SU-DHL-6 (cell line): ENCODE measurements at regions not wholly inside any gene's neighbourhood (a gene's known extent, or its start where the extent isn't known, plus 50 kb on each side); places are given as distances from the start of the nearest gene placed in this dataset.

ENCODE experiments used
- H2AFZ ChIP-seq: fragments of 200-600 bp; sonication (generic); 2 replicates; pipeline ENCODE4 v1.6.1; 2014; ENCODE audit warnings: low read depth, mild to moderate bottlenecking, moderate library complexity, mixed read lengths, antibody characterized with exemption, low read length; ENCODE audit not compliant: severe bottlenecking
- H3F3A ChIP-seq: fragments of 200-600 bp; shearing (Covaris generic); 2 replicates; pipeline ENCODE4 v1.6.0; 2016; ENCODE audit warnings: antibody characterized with exemption, mild to moderate bottlenecking; ENCODE audit not compliant: insufficient read depth
- H3K27ac ChIP-seq: fragments of 200-600 bp; sonication (generic); 2 replicates; pipeline ENCODE4 v1.5.1; 2016; ENCODE audit warnings: low read depth, mild to moderate bottlenecking, low read length, moderate library complexity, mixed read lengths
- H3K27me3 ChIP-seq: fragments of 200-600 bp; sonication (generic), shearing (Covaris generic); 2 replicates; pipeline ENCODE4 v1.6.0; 2014; ENCODE audit warnings: mild to moderate bottlenecking, low read length
- H3K36me3 ChIP-seq: fragments of 200-600 bp; sonication (generic); 2 replicates; pipeline ENCODE4 v1.6.1; 2014; ENCODE audit warnings: mild to moderate bottlenecking, low read length, mixed read lengths
- H3K4me2 ChIP-seq: fragments of 300-600, 200-600 bp; shearing (Covaris generic), sonication (generic); 2 replicates; pipeline ENCODE4 v1.6.0; 2014; ENCODE audit warnings: low read length, low read depth, mild to moderate bottlenecking; ENCODE audit not compliant: poor library complexity, severe bottlenecking
- H3K4me3 ChIP-seq: fragments of 200-600 bp; sonication (generic); 2 replicates; pipeline ENCODE4 v1.5.1; 2014; ENCODE audit warnings: antibody characterized with exemption, low read length, mild to moderate bottlenecking, mixed read lengths; ENCODE audit not compliant: insufficient read depth, poor library complexity, severe bottlenecking
- H3K79me2 ChIP-seq: fragments of 200-600 bp; sonication (generic); 2 replicates; pipeline ENCODE4 v1.6.1; 2014; ENCODE audit warnings: mild to moderate bottlenecking, low read length, moderate library complexity; ENCODE audit not compliant: insufficient read depth
- H3K9ac ChIP-seq: fragments of 200-600 bp; sonication (generic); 2 replicates; pipeline ENCODE4 v1.7.0; 2014; ENCODE audit warnings: mild to moderate bottlenecking, low read length
- H3K9me2 ChIP-seq: fragments of 200-600 bp; sonication (generic); replicated peaks from 2 replicates; pipeline ENCODE4 v1.6.1; 2014; ENCODE audit warnings: low read length; ENCODE audit not compliant: insufficient read depth
- H3K9me3 ChIP-seq: fragments of 200-600 bp; sonication (generic); 2 replicates; pipeline ENCODE4 v1.6.1; 2014; ENCODE audit warnings: low read length, mixed read lengths; ENCODE audit not compliant: insufficient read depth
- H4K20me1 ChIP-seq: fragments of 200-600 bp; sonication (generic); 2 replicates; pipeline ENCODE4 v1.6.1; 2014; ENCODE audit warnings: low read depth, mild to moderate bottlenecking, antibody characterized with exemption, low read length, moderate library complexity, mixed read lengths
- EZH2phosphoT487 ChIP-seq: fragments of 200-600 bp; sonication (generic), shearing (Covaris generic); conservative IDR thresholded peaks from 2 replicates; pipeline ENCODE4 v1.6.1; 2018; ENCODE audit warnings: mild to moderate bottlenecking, antibody characterized with exemption, low read length, moderate library complexity, mixed read lengths
- TF ChIP-seq, protein P1 (sequence below): fragments of 200-600 bp; sonication (generic); IDR thresholded peaks from one replicate; pipeline ENCODE4 v1.5.1; 2017; ENCODE audit warnings: antibody characterized with exemption, mild to moderate bottlenecking, low read length, moderate library complexity; ENCODE audit not compliant: insufficient read depth, poor library complexity, severe bottlenecking

DNA sequence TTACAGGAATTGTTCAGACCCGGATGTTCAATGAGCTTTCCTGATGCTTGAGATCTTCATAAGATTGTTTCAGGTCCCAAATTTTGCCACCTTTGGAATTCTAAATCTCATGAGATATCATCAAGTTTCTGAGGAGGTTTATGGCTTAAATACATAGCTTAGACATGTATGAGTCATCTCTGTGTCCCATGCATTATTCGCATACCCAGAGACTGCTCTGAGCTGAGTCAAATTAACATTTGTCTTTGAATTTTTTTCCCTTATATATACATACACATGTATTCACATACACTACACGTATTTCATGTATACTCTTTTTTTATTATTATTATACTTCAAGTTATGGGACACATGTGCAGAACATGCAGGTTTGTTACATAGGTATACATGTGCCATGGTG lies 744.6 kb downstream of the BRINP1 start:
- H3K9me3 ChIP-seq: no peaks in the 10 kb centered on the region
- no peak overlapping the region for H3K4me2 ChIP-seq
- H4K20me1 ChIP-seq: no peaks in the 10 kb centered on the region
- H2AFZ ChIP-seq: no peak overlapping the region
- no peak overlapping the region for H3K4me3 ChIP-seq
- no peaks in the 10 kb centered on the region for H3K9me2 ChIP-seq
- H3F3A ChIP-seq: no peaks in the 10 kb centered on the region
- H3K36me3 ChIP-seq: no peaks in the 10 kb centered on the region
- no peak overlapping the region for H3K27ac ChIP-seq
- no peak overlapping the region for H3K9ac ChIP-seq
- no peaks in the 10 kb centered on the region for H3K79me2 ChIP-seq
- no peak for TF ChIP-seq EZH2phosphoT487
- TF ChIP-seq, protein P1, sequence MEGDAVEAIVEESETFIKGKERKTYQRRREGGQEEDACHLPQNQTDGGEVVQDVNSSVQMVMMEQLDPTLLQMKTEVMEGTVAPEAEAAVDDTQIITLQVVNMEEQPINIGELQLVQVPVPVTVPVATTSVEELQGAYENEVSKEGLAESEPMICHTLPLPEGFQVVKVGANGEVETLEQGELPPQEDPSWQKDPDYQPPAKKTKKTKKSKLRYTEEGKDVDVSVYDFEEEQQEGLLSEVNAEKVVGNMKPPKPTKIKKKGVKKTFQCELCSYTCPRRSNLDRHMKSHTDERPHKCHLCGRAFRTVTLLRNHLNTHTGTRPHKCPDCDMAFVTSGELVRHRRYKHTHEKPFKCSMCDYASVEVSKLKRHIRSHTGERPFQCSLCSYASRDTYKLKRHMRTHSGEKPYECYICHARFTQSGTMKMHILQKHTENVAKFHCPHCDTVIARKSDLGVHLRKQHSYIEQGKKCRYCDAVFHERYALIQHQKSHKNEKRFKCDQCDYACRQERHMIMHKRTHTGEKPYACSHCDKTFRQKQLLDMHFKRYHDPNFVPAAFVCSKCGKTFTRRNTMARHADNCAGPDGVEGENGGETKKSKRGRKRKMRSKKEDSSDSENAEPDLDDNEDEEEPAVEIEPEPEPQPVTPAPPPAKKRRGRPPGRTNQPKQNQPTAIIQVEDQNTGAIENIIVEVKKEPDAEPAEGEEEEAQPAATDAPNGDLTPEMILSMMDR: no peak
- H3K27me3 ChIP-seq: no peaks in the 10 kb centered on the region

DNA sequence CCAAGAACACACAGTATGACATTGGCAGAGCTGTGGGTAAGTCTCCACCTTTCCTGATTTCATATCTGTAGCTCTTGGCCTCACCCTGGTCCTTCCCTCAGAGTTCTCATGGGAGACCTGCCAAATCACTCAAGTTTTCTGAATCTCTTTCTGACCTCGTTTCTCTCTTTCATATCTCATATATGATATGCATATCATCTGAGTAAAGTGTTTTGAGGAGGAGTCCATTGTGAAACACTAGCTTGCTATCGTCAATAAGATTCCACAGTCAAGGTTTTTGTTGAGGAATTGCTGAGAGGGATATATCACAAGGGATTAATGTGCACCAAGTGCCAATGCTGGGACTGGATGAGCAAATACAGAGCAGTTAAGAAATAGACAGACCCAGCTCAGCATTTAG lies 739.2 kb downstream of the BRINP1 start:
- no peaks in the 10 kb centered on the region for H3K79me2 ChIP-seq
- H2AFZ ChIP-seq: no peak overlapping the region
- no peaks in the 10 kb centered on the region for H4K20me1 ChIP-seq
- H3K9me2 ChIP-seq: no peaks in the 10 kb centered on the region
- H3K4me2 ChIP-seq: no peak overlapping the region
- no peak for TF ChIP-seq EZH2phosphoT487
- TF ChIP-seq, protein P1: no peak
- no peaks in the 10 kb centered on the region for H3K27me3 ChIP-seq
- no peak overlapping the region for H3K9ac ChIP-seq
- H3K9me3 ChIP-seq: no peaks in the 10 kb centered on the region
- H3K27ac ChIP-seq: no peak overlapping the region
- no peak overlapping the region for H3K4me3 ChIP-seq
- H3K36me3 ChIP-seq: no peaks in the 10 kb centered on the region
- no peaks in the 10 kb centered on the region for H3F3A ChIP-seq

GRCh38 chr9:118630931-118631595 lies 738.2 kb downstream of the BRINP1 start:
- Histone ChIP-seq H2AFZ (no peak overlapping the region), H3K27ac (no peak overlapping the region), H3K9me3 (no peaks in the 10 kb centered on the region), H3K9ac (no peak overlapping the region), H3K79me2 (no peaks in the 10 kb centered on the region), H3K36me3 (no peaks in the 10 kb centered on the region), H4K20me1 (no peaks in the 10 kb centered on the region), H3K27me3 (no peaks in the 10 kb centered on the region), H3K4me2 (no peak overlapping the region), H3K9me2 (no peaks in the 10 kb centered on the region), H3F3A (no peaks in the 10 kb centered on the region), H3K4me3 (no peak overlapping the region)
- TF ChIP-seq, protein P1: no peak
- no peak for TF ChIP-seq EZH2phosphoT487
